OCI-LY7 (cell line): ENCODE measurements at regions not wholly inside any gene's neighbourhood (a gene's known extent, or its start where the extent isn't known, plus 50 kb on each side); places are given as distances from the start of the nearest gene placed in this dataset.

Experiments used
- EZH2phosphoT487 ChIP-seq: fragments of 200-600 bp; sonication (generic); IDR thresholded peaks from 2 replicates; pipeline ENCODE4 v1.6.1; 2018; ENCODE audit warnings: low read depth, borderline replicate concordance, mild to moderate bottlenecking, mixed run types, antibody characterized with exemption, low read length, moderate library complexity, mixed read lengths
- TF ChIP-seq, protein P1 (sequence below): fragments of 200-600 bp; sonication (generic); conservative IDR thresholded peaks from 2 replicates; pipeline ENCODE4 v1.5.1; 2014; ENCODE audit warnings: mild to moderate bottlenecking, antibody characterized with exemption, low read length, moderate library complexity, mixed read lengths

DNA sequence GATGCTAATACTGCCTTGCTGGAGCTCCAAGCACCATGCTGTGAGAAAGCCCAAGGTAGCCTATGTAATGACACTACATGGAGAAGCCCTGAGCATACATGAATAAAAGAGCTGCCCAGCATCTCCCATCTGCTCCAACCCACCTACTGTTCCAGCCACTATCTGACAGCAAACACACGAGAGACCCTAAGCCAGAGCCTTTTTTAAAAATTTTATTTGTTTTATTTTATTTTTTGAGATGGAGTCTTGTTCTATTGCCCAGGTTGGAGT is 95.2 kb upstream of the PRICKLE1 start:
- TF ChIP-seq, protein P1, sequence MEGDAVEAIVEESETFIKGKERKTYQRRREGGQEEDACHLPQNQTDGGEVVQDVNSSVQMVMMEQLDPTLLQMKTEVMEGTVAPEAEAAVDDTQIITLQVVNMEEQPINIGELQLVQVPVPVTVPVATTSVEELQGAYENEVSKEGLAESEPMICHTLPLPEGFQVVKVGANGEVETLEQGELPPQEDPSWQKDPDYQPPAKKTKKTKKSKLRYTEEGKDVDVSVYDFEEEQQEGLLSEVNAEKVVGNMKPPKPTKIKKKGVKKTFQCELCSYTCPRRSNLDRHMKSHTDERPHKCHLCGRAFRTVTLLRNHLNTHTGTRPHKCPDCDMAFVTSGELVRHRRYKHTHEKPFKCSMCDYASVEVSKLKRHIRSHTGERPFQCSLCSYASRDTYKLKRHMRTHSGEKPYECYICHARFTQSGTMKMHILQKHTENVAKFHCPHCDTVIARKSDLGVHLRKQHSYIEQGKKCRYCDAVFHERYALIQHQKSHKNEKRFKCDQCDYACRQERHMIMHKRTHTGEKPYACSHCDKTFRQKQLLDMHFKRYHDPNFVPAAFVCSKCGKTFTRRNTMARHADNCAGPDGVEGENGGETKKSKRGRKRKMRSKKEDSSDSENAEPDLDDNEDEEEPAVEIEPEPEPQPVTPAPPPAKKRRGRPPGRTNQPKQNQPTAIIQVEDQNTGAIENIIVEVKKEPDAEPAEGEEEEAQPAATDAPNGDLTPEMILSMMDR = no peak
- TF ChIP-seq EZH2phosphoT487 = no peak
